ENCODE measurements at regions not wholly inside any gene's neighbourhood (a gene's known extent, or its start where the extent isn't known, plus 50 kb on each side); places are given as distances from the start of the nearest gene placed in this dataset.

GRCh38 chr10:10307551-10307950 is 710.1 kb upstream of the CELF2 start:
- H3K36me3 ChIP-seq (ENCODE audit: control insufficient read depth, insufficient read depth, low read length): no peaks in the 10 kb centered on the region
- ChIA-PET CTCF (no interaction called here), POLR2A (ENCODE audit: unreplicated experiment) (no interaction called here)
- BruUV-seq (replicated peaks): no TSS peak
- no peak overlapping the region for H3K4ac ChIP-seq (ENCODE audit: low read depth, low read length)
- in situ Hi-C loops (cut with MboI; ENCODE audit: low sequenced_read_pairs): no loop called here
- H3K4me1 ChIP-seq (ENCODE audit: control insufficient read depth, insufficient read depth, low read length): no peaks in the 10 kb centered on the region
- H4K20me1 ChIP-seq (ENCODE audit: insufficient read depth, low read length): no peaks in the 10 kb centered on the region
- no peak overlapping the region for H3K23ac ChIP-seq (ENCODE audit: low read depth, low read length)
- H2BK5ac ChIP-seq (ENCODE audit: low read depth, low read length, poor library complexity, severe bottlenecking): no peak overlapping the region
- H2BK20ac ChIP-seq (ENCODE audit: low read depth, low read length): no peak overlapping the region
- no peaks in the 10 kb centered on the region for H3K9me1 ChIP-seq (ENCODE audit: insufficient read depth, low read length)
- no peak overlapping the region for H2BK15ac ChIP-seq (ENCODE audit: low read depth, low read length)
- H3K56ac ChIP-seq (ENCODE audit: extremely low read depth, insufficient read depth, low read length): no peak overlapping the region
- DNase-seq (no peak), ATAC-seq (ENCODE audit: low read depth) (no peak)
- H3K18ac ChIP-seq (ENCODE audit: low read depth, low read length): no peak overlapping the region
- TF ChIP-seq POLR2A (IDR thresholded peaks at IDR 0.05; ENCODE audit: low read depth, low read length): no peak
- TF ChIP-seq RAD21 (IDR thresholded peaks at IDR 0.05; ENCODE audit: low read length): no peak
- no peak for TF ChIP-seq MAZ (IDR thresholded peaks at IDR 0.05; ENCODE audit: borderline replicate concordance, low read depth, low read length)
- no peak for TF ChIP-seq CTCF (conservative IDR thresholded peaks at IDR 0.05; ENCODE audit: low read depth, low read length)
- no peak for TF ChIP-seq CEBPB (IDR thresholded peaks at IDR 0.05; ENCODE audit: low read depth, low read length)
- TF ChIP-seq ELK1 (IDR thresholded peaks at IDR 0.05; ENCODE audit: borderline replicate concordance, low read depth, low read length): no peak
- TF ChIP-seq USF2 (IDR thresholded peaks at IDR 0.05; ENCODE audit: low read depth, low read length): no peak
- TF ChIP-seq FOS (IDR thresholded peaks at IDR 0.05; ENCODE audit: low read depth, low read length): no peak
- no peak for TF ChIP-seq RFX5 (IDR thresholded peaks at IDR 0.05; ENCODE audit: low read depth, low read length)
- no peak for TF ChIP-seq NFE2L2 (IDR thresholded peaks at IDR 0.05; ENCODE audit: low read depth, low read length)
- no peak for TF ChIP-seq MAFK (IDR thresholded peaks at IDR 0.05; ENCODE audit: low read depth, low read length)
- TF ChIP-seq RCOR1 (IDR thresholded peaks at IDR 0.05; ENCODE audit: insufficient replicate concordance, low read length): no peak
- no peak for TF ChIP-seq SMC3 (IDR thresholded peaks at IDR 0.05; ENCODE audit: low read depth, low read length)
- TF ChIP-seq MXI1 (IDR thresholded peaks at IDR 0.05; ENCODE audit: borderline replicate concordance, low read depth, low read length): no peak
- no peaks in the 10 kb centered on the region for H3K79me1 ChIP-seq (ENCODE audit: low read depth in 1 of 2, low read length in 2 of 2)
- H2AK5ac ChIP-seq (ENCODE audit: low read depth, low read length): no peak overlapping the region
- H2AK9ac ChIP-seq (replicated peaks; ENCODE audit: low read depth, low read length, poor library complexity): no peak overlapping the region
- no peak overlapping the region for H3K4me2 ChIP-seq (ENCODE audit: low read depth, low read length)
- no peak overlapping the region for H2BK120ac ChIP-seq (ENCODE audit: low read depth, low read length)
- H3K9me3 ChIP-seq (ENCODE audit: control insufficient read depth, insufficient read depth, low read length): no peaks in the 10 kb centered on the region
- no peak overlapping the region for H4K5ac ChIP-seq (ENCODE audit: low read depth, low read length)
- no peak overlapping the region for H3K4me3 ChIP-seq (ENCODE audit: insufficient read depth, low read depth, low read length)
- no peak overlapping the region for H3K14ac ChIP-seq (replicated peaks; ENCODE audit: low read depth, low read length)
- no peak overlapping the region for H4K91ac ChIP-seq (ENCODE audit: insufficient read depth, low read depth, low read length)
- no peaks in the 10 kb centered on the region for H3K27me3 ChIP-seq (ENCODE audit: control insufficient read depth, insufficient read depth, low read length)
- no peak overlapping the region for H3K27ac ChIP-seq (ENCODE audit: insufficient read depth, low read length)
- no peak overlapping the region for H2AFZ ChIP-seq (replicated peaks; ENCODE audit: low read length, poor library complexity)
- dilution Hi-C loops (cut with HindIII; ENCODE audit: low sequenced_read_pairs, unreplicated experiment): no loop called here
- H4K8ac ChIP-seq (ENCODE audit: low read depth in 2 of 2, low read length in 2 of 2): no peak overlapping the region
- intact Hi-C loops (cut with micrococcal nuclease): no loop called here
- WGBS, 2 experiments (ENCODE audit: extremely low coverage in 2 of 2, insufficient read length in 1 of 2): no CpG with 5 or more reads among the region's 3 CpGs
- H3K9ac ChIP-seq (ENCODE audit: low read depth, low read length): no peak overlapping the region

Data from IMR-90 (cell line).